CD14-positive monocyte (primary cell): ENCODE measurements at regions not wholly inside any gene's neighbourhood (a gene's known extent, or its start where the extent isn't known, plus 50 kb on each side); places are given as distances from the start of the nearest gene placed in this dataset.

ENCODE experiments used
- DNase-seq, 3 donors: peaks; one replicate each; pipeline ENCODE4 v3.0.0-alpha.2; 2011 to 2022
- H2AFZ ChIP-seq: 2 replicates; pipeline ENCODE4 v1.6.0; 2012; ENCODE audit warnings: mild to moderate bottlenecking, low read depth, low read length, inconsistent platforms; ENCODE audit not compliant: insufficient read depth, poor library complexity, severe bottlenecking
- H3K27ac ChIP-seq, 2 donors: 1 replicate in 1 of 2; 2 replicates in 1 of 2; pipeline ENCODE4 v1.5.1; 2012 to 2013; ENCODE audit warnings: low read length in 2 of 2, control low read depth in 1 of 2, inconsistent platforms in 1 of 2, low read depth in 1 of 2, mild to moderate bottlenecking in 1 of 2
- H3K27me3 ChIP-seq, 2 donors: one replicate each; pipeline versions ENCODE4 v1.6.0 to v1.6.1; 2011 to 2013; ENCODE audit warnings: low read length in 2 of 2; ENCODE audit not compliant: control insufficient read depth in 2 of 2, insufficient read depth in 2 of 2
- H3K36me3 ChIP-seq, 2 donors: replicated peaks in 1 of 2; 1 replicate in 1 of 2; 2 replicates in 1 of 2; pipeline versions ENCODE4 v1.5.1 to v1.6.1; 2012 to 2013; ENCODE audit warnings: low read length in 2 of 2, control low read depth in 1 of 2, inconsistent platforms in 1 of 2, mild to moderate bottlenecking in 1 of 2; ENCODE audit not compliant: insufficient read depth in 2 of 2, control insufficient read depth in 1 of 2
- H3K4me1 ChIP-seq, 2 donors: 1 replicate in 1 of 2; 2 replicates in 1 of 2; pipeline versions ENCODE4 v1.5.1 to v1.6.1; 2012 to 2013; ENCODE audit warnings: low read length in 2 of 2, control low read depth in 1 of 2, inconsistent platforms in 1 of 2, mild to moderate bottlenecking in 1 of 2, moderate library complexity in 1 of 2; ENCODE audit not compliant: insufficient read depth in 2 of 2, control insufficient read depth in 1 of 2
- H3K4me2 ChIP-seq: replicated peaks from 2 replicates; pipeline ENCODE3; 2012; ENCODE audit warnings: low read length, moderate library complexity, mild to moderate bottlenecking; ENCODE audit not compliant: poor library complexity, severe bottlenecking; ENCODE audit errors: extremely low read depth
- H3K4me3 ChIP-seq, 3 experiments: fragments of 200-600 bp in 1 of 3; sonication (generic) in 1 of 3; replicated peaks in 1 of 3; 1 replicate in 2 of 3; 2 replicates in 1 of 3; pipeline ENCODE4 v1.5.1; 2011 to 2013; ENCODE audit warnings: low read length in 3 of 3, mild to moderate bottlenecking in 3 of 3, control low read depth in 2 of 3, low read depth in 2 of 3, inconsistent platforms in 1 of 3, moderate library complexity in 1 of 3
- H3K79me2 ChIP-seq: 2 replicates; pipeline ENCODE4 v1.6.0; 2012; ENCODE audit warnings: mild to moderate bottlenecking, control low read depth, inconsistent platforms, low read length, moderate library complexity; ENCODE audit not compliant: insufficient read depth
- H3K9ac ChIP-seq: 2 replicates; pipeline ENCODE4 v1.6.0; 2017; ENCODE audit warnings: low read length, mild to moderate bottlenecking; ENCODE audit not compliant: insufficient read depth, poor library complexity, severe bottlenecking
- H3K9me3 ChIP-seq, 2 donors: replicated peaks in 1 of 2; 1 replicate in 1 of 2; 2 replicates in 1 of 2; pipeline versions ENCODE4 v1.5.1 to v1.6.1; 2012 to 2013; ENCODE audit warnings: low read length in 2 of 2, control low read depth in 1 of 2; ENCODE audit not compliant: control insufficient read depth in 1 of 2, insufficient read depth in 1 of 2
- H4K20me1 ChIP-seq: 2 replicates; pipeline ENCODE4 v1.6.0; 2012; ENCODE audit warnings: mild to moderate bottlenecking, low read length, control low read depth, moderate library complexity; ENCODE audit not compliant: insufficient read depth
- H3K27ac Mint-ChIP-seq, 7 donors: one replicate each; pipeline ENCODE4 v1.8.0; 2020; ENCODE audit warnings: mild to moderate bottlenecking in 7 of 7, mixed read lengths in 7 of 7, moderate library complexity in 6 of 7, inconsistent platforms in 2 of 7
- H3K27me3 Mint-ChIP-seq, 3 donors: one replicate each; pipeline ENCODE4 v1.8.0; 2021 to 2022; ENCODE audit warnings: low read depth in 3 of 3, mild to moderate bottlenecking in 3 of 3, mixed read lengths in 3 of 3, moderate library complexity in 3 of 3, inconsistent platforms in 1 of 3
- H3K36me3 Mint-ChIP-seq, 2 donors: one replicate each; pipeline ENCODE4 v1.8.0; 2020; ENCODE audit warnings: mixed read lengths in 2 of 2, inconsistent platforms in 1 of 2, mild to moderate bottlenecking in 1 of 2
- H3K4me1 Mint-ChIP-seq: one replicate; pipeline ENCODE4 v1.8.0; 2020; ENCODE audit warnings: mild to moderate bottlenecking, mixed read lengths
- H3K4me3 Mint-ChIP-seq, 2 donors: one replicate each; pipeline ENCODE4 v1.8.0; 2020; ENCODE audit warnings: mild to moderate bottlenecking in 2 of 2, mixed read lengths in 2 of 2, moderate library complexity in 1 of 2
- H3K9me3 Mint-ChIP-seq, 7 donors: one replicate each; pipeline ENCODE4 v1.8.0; 2020 to 2022; ENCODE audit warnings: mixed read lengths in 7 of 7, mild to moderate bottlenecking in 6 of 7, moderate library complexity in 6 of 7, inconsistent platforms in 2 of 7
- CTCF ChIP-seq: fragments of 200-600 bp; IDR thresholded peaks from one replicate; pipeline ENCODE4 v1.8.0; 2022; ENCODE audit warnings: antibody characterized with exemption, mild to moderate bottlenecking
- WGBS: methylation state at CpG from one replicate; pipeline ENCODE4 v1.1.5; 2013; ENCODE audit warnings: missing lambda C conversion rate; ENCODE audit not compliant: insufficient coverage; 5-methylcytosine and 5-hydroxymethylcytosine counted together
- intact Hi-C, 2 donors: fragments of 100-400 bp; cut with micrococcal nuclease; formaldehyde crosslinking; loops; one replicate each; pipeline versions ENCODE4 v1.15.0 to v1.15.1; 2023

- H3K4me1 Mint-ChIP-seq, result no peaks in the 10 kb centered on the region
- Histone ChIP-seq H3K36me3 (no peaks in the 10 kb centered on the region), H3K9ac (no peak overlapping the region), H3K27me3 (no peaks in the 10 kb centered on the region), H2AFZ (no peak overlapping the region), H4K20me1 (no peaks in the 10 kb centered on the region), H3K4me3 (no peak overlapping the region), H3K27ac (no peak overlapping the region), H3K4me2 (no peak overlapping the region), H3K4me1 (no peaks in the 10 kb centered on the region), H3K79me2 (no peaks in the 10 kb centered on the region), H3K9me3 (peaks cover 5 to 9% of the 10 kb centered on the region in 2 donors)
- intact Hi-C loops, result no loop called here
- TF ChIP-seq CTCF, result no peak
- no peak overlapping the region for H3K4me3 Mint-ChIP-seq
- WGBS, result 94% methylated on average over 3 of the region's 3 CpGs
- peaks cover 4 to 18% (median 10%) of the 10 kb centered on the region in 7 donors for H3K9me3 Mint-ChIP-seq
- H3K36me3 Mint-ChIP-seq, result no peaks in the 10 kb centered on the region
- no peak overlapping the region for H3K27ac Mint-ChIP-seq
- no peak for DNase-seq
- peaks cover 0 to 5% (median 0%) of the 10 kb centered on the region in 3 donors for H3K27me3 Mint-ChIP-seq
These were observed 413.7 kb downstream of the PDGFC start for GRCh38 chr4:156557920-156558319.

DNA sequence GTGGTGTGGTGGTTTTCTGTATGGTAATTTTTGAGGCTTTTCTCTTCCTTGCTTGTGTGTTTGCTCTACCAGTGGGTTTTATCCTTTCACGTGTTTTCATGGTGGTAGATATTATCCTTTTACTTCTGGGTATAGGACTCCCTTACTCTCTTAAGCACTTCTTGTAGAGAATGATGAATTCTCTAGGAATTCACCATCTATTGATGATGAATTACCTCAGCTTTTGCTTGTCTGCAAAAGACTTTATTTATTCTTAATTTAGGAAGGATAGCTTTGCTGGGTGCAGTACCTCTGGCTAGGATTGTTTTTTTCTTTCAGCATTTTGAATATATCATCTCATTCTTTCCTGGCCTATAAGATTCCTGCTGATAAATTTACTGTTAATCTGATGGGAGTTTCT lies 415.3 kb downstream of the PDGFC start:
- Mint-ChIP-seq H3K36me3 (no peaks in the 10 kb centered on the region), H3K27ac (no peak overlapping the region), H3K4me3 (no peak overlapping the region), H3K27me3 (peaks cover 0 to 2% (median 0%) of the 10 kb centered on the region in 3 donors), H3K9me3 (peaks cover 6 to 14% (median 8%) of the 10 kb centered on the region in 7 donors), H3K4me1 (no peaks in the 10 kb centered on the region)
- H3K4me2 ChIP-seq, result no peak overlapping the region
- H3K27me3 ChIP-seq, result no peaks in the 10 kb centered on the region
- H3K79me2 ChIP-seq, result no peaks in the 10 kb centered on the region
- H3K9ac ChIP-seq, result no peak overlapping the region
- intact Hi-C loops, result no loop called here
- no peaks in the 10 kb centered on the region for H3K4me1 ChIP-seq
- no peak overlapping the region for H3K4me3 ChIP-seq
- H3K27ac ChIP-seq, result no peak overlapping the region
- DNase-seq, result no peak
- H4K20me1 ChIP-seq, result no peaks in the 10 kb centered on the region
- no peak for TF ChIP-seq CTCF
- no peaks in the 10 kb centered on the region for H3K36me3 ChIP-seq
- H3K9me3 ChIP-seq, result peaks cover 5 to 9% of the 10 kb centered on the region in 2 donors
- H2AFZ ChIP-seq, result no peak overlapping the region
- no CpG with 5 or more reads among the region's 1 CpG for WGBS
